ENCODE measurements at regions not wholly inside any gene's neighbourhood (a gene's known extent, or its start where the extent isn't known, plus 50 kb on each side); places are given as distances from the start of the nearest gene placed in this dataset.

DNA sequence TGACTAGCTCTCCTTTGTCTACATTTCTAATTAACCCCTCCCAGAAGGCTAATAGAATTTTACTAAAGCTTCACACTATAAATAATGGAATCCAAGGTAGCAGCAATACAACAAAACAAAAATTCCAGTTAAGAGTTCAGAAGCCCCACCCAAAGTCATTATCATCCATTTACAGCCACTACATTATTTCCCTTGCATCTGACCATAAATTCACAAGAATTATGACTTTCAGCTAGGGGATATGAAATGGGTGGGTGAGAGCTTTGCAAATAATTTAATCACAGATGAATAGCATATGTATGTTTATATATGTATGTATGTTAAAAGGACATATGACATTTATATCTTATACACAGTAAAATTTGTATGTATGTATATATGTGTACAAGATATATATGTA, 65.3 kb upstream of the PTGDR start:
- Histone ChIP-seq H3K9me3 (peaks cover 0 to under 1% (median 0%) of the 10 kb centered on the region in 3 donors), H3K27ac (no peak overlapping the region), H3K4me3 (no peak overlapping the region), H3K27me3 (no peaks in the 10 kb centered on the region), H3K4me1 (no peaks in the 10 kb centered on the region), H3K36me3 (no peaks in the 10 kb centered on the region)
- ATAC-seq, result no peak
- TF ChIP-seq, protein P1, sequence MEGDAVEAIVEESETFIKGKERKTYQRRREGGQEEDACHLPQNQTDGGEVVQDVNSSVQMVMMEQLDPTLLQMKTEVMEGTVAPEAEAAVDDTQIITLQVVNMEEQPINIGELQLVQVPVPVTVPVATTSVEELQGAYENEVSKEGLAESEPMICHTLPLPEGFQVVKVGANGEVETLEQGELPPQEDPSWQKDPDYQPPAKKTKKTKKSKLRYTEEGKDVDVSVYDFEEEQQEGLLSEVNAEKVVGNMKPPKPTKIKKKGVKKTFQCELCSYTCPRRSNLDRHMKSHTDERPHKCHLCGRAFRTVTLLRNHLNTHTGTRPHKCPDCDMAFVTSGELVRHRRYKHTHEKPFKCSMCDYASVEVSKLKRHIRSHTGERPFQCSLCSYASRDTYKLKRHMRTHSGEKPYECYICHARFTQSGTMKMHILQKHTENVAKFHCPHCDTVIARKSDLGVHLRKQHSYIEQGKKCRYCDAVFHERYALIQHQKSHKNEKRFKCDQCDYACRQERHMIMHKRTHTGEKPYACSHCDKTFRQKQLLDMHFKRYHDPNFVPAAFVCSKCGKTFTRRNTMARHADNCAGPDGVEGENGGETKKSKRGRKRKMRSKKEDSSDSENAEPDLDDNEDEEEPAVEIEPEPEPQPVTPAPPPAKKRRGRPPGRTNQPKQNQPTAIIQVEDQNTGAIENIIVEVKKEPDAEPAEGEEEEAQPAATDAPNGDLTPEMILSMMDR (IDR thresholded peaks at IDR 0.05), result no peak
- TF ChIP-seq EP300 (IDR thresholded peaks at IDR 0.05), result no peak
- TF ChIP-seq POLR2AphosphoS5 (IDR thresholded peaks at IDR 0.05), result no peak
- TF ChIP-seq POLR2A (IDR thresholded peaks at IDR 0.05), result no peak

GRCh38 chr14:52190337-52190931, 77.1 kb upstream of the PTGDR start:
- Histone ChIP-seq H3K9me3 (no peaks in the 10 kb centered on the region), H3K4me3 (no peak overlapping the region), H3K36me3 (no peaks in the 10 kb centered on the region), H3K27ac (no peak overlapping the region), H3K4me1 (no peaks in the 10 kb centered on the region), H3K27me3 (no peaks in the 10 kb centered on the region)
- WGBS, 2 donors (ENCODE audit: low coverage in 1 of 2), result 88 to 100% methylated on average over 2 to 4 of the region's 4 CpGs
- no peak for TF ChIP-seq POLR2AphosphoS5 (IDR thresholded peaks at IDR 0.05)
- TF ChIP-seq, protein P1 (IDR thresholded peaks at IDR 0.05), result no peak
- no peak for TF ChIP-seq POLR2A (IDR thresholded peaks at IDR 0.05)
- no peak for TF ChIP-seq EP300 (IDR thresholded peaks at IDR 0.05)
- no peak for ATAC-seq

- no peaks in the 10 kb centered on the region for H3K4me1 ChIP-seq
- no peak overlapping the region for H3K27ac ChIP-seq
- ATAC-seq, result no peak
- TF ChIP-seq POLR2AphosphoS5 (IDR thresholded peaks at IDR 0.05) (no peak), POLR2A (IDR thresholded peaks at IDR 0.05) (no peak), EP300 (IDR thresholded peaks at IDR 0.05) (no peak)
- TF ChIP-seq, protein P1 (IDR thresholded peaks at IDR 0.05), result no peak
- no peak overlapping the region for H3K4me3 ChIP-seq
- no peaks in the 10 kb centered on the region for H3K36me3 ChIP-seq
- H3K27me3 ChIP-seq, result no peaks in the 10 kb centered on the region
- H3K9me3 ChIP-seq, result no peaks in the 10 kb centered on the region
- WGBS, 2 donors (ENCODE audit: low coverage in 1 of 2), result 56 to 60% methylated on average over 4 of the region's 4 CpGs
These were observed 78.2 kb upstream of the PTGDR start for GRCh38 chr14:52189325-52189724.

DNA sequence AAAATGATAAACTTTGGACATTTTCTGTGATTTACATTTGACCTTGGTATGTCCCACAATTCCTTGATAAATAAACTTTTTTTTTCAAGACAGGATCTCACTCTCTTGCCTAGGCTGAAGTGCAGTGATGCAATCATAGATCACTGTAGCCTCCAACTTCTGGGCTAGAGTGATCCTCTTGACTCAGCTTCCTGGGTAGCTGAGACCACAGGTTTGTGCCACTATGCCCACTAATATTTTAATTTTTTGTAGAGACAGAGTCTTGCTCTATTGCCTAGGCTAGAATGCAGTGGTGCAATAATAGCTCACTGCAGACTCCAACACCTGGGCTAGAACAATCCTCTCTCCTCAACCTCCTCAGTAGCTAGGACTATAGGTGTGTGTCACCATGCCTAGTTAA, 79.1 kb upstream of the PTGDR start:
- TF ChIP-seq, protein P1 (IDR thresholded peaks at IDR 0.05), result no peak
- TF ChIP-seq EP300 (IDR thresholded peaks at IDR 0.05), result no peak
- H3K36me3 ChIP-seq, result no peaks in the 10 kb centered on the region
- no peak overlapping the region for H3K27ac ChIP-seq
- ATAC-seq, result no peak
- H3K4me3 ChIP-seq, result no peak overlapping the region
- no peaks in the 10 kb centered on the region for H3K27me3 ChIP-seq
- H3K9me3 ChIP-seq, result no peaks in the 10 kb centered on the region
- no peaks in the 10 kb centered on the region for H3K4me1 ChIP-seq

- ATAC-seq, result no peak
These were observed 82.3 kb upstream of the PTGDR start for GRCh38 chr14:52185178-52185577.

More at GRCh38 chr14:52185178-52185577, 82.3 kb upstream of the PTGDR start:
- no peaks in the 10 kb centered on the region for H3K27me3 ChIP-seq
- no peak for TF ChIP-seq EP300 (IDR thresholded peaks at IDR 0.05)
- H3K4me1 ChIP-seq, result no peaks in the 10 kb centered on the region
- no peaks in the 10 kb centered on the region for H3K36me3 ChIP-seq
- no peaks in the 10 kb centered on the region for H3K9me3 ChIP-seq
- 60 to 77% methylated on average over 3 of the region's 3 CpGs for WGBS, 2 donors (ENCODE audit: low coverage in 1 of 2)
- no peak overlapping the region for H3K27ac ChIP-seq
- no peak overlapping the region for H3K4me3 ChIP-seq
